Kidney tubule cell (primary cell): ENCODE measurements at regions not wholly inside any gene's neighbourhood (a gene's known extent, or its start where the extent isn't known, plus 50 kb on each side); places are given as distances from the start of the nearest gene placed in this dataset.

ENCODE experiments used
- DNase-seq: peaks from one replicate; pipeline ENCODE4 v3.0.0-alpha.2; 2018; ENCODE audit warnings: low spot score

- no peak for DNase-seq
Measured at GRCh38 chr2:225340923-225341322, 58.6 kb upstream of the NYAP2 start.

DNA sequence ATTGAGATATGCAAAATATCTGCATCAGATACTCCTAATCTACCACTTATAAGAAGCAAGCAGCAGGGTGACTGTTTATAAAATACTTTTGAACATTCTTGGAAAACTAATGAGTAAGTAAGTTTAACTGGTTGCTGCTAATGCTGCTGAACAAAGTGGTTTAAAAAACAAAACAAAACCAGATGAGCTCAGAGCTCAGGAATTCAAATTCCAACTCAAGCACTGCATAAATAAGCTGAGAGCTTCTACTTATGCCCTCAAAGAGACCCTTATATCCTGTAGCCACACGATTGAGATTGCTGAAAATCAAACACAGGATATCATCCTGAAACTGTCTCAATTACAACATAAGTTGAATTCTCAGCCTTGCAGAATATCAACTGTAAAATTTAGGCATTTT is 62.3 kb upstream of the NYAP2 start:
- peak; percentile 74 for DNase-seq

DNA sequence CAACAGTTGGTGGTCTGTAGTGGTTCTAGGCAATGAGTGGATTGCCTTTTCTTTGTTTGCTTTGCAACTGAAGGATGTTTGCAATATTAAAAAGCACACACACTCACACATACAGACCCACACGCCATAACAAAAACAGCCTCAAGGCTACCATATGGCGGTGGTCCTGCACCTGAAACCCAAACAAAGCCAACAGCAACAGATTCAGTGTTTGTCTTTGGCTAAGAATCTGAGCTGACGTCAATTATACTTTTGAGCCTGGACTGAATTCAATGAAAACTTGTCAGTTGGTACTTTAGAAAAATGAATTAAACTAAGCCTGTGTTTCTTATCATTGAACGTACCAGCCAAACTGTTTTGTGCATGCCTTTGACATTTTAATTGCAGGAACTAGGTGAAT is 65.0 kb upstream of the NYAP2 start:
- DNase-seq = no peak

DNA sequence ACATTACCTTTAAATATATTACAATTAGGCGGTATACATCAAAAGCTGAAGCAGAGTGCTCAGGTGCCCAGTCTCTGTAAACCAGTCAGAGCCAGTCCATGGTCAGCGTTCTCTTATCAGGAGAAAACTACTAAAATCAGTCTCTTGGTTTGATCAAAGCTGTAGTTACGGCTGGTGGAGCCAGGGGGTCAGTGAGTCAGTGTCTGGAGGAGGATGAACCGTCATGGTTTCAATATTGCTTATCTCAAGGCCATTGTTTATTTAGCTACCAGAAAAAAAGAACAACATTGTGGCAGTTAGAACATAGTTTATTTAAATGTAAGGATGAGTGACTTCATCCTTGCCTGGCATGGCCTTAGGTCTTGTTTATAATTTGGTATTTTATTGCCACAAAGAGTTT is 71.3 kb upstream of the NYAP2 start:
- peak; percentile 34 for DNase-seq

GRCh38 chr2:225326969-225327368 is 72.5 kb upstream of the NYAP2 start:
- DNase-seq = no peak

GRCh38 chr2:225319872-225320271 is 79.6 kb upstream of the NYAP2 start:
- DNase-seq = no peak

DNA sequence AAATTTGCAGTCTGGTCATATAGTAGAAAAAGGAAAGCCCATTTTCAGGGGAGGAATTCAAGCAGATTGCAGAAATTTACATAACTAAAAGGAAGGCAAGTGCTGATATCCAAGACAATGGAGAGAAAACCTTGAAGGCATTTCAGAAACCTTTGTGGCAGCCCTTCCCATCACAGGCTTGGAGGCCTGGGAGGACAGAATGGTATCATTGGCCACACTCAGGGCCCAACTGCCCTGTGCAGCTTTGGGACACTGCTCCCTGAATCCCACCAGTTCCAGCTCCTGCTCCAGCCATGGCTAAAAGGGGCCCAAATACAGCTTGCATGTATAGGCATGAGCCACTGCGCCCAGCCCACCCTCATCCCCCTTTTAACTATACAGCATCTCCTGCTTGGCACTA is 81.1 kb upstream of the NYAP2 start:
- no peak for DNase-seq

DNA sequence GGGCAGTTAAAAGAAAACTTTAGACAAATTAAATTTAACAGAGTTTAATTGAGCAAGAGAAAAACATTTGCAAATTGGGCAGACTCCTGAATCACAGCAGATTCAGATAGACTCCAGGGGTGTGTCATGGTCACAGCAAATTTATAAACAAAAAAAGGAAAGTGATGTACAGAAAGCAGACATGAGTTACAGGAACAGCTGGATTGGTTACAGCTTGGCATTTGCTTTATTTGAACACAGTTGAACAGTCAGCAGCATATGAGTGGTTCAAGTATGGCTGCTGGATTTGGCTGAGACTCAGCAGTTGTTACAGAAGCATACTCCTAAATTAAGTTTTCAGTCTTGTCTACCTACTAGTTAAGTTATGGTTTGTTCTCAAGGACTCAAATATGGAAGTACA is 82.3 kb upstream of the NYAP2 start:
- DNase-seq = no peak

GRCh38 chr2:225310745-225311144 is 88.8 kb upstream of the NYAP2 start:
- no peak for DNase-seq

DNA sequence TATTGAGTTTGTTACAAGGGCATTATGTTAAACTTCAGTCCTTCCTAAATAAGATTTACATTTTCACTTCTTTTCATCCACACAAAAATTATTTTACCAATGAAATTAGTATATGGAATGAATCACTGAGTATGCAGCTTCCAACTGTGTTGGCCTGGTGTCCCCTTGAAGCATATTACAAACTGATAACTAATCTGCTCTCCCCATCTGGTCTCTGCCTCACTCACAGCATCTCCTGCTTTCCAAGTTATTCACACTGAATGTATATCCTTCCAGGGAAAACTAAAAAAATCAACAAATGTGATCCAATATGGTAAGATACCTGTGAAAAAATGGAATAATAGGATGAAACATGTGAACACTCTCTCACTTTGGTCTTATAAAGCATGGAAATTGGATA is 90.0 kb upstream of the NYAP2 start:
- DNase-seq = no peak

DNA sequence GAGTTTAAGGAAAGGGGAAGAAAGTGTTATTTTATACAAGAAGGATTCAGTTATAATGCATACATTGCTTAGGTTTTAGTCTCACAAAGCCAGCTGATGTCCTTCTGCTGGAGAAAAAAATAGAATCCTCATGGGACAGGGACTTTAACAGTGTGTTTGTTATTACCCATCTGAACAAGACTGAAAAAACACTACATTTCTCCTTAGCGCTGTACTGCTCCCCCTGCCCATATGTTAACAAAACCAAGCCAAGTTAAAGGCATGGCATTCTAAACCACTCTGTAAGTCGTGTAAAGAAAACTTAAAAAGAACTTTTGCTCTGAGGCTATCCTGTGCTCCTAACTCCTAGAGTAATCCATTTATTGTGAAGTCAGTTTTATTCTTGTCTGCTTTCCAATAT is 102.6 kb upstream of the NYAP2 start:
- no peak for DNase-seq

GRCh38 chr2:225295102-225295501 is 104.4 kb upstream of the NYAP2 start:
- DNase-seq = no peak

DNA sequence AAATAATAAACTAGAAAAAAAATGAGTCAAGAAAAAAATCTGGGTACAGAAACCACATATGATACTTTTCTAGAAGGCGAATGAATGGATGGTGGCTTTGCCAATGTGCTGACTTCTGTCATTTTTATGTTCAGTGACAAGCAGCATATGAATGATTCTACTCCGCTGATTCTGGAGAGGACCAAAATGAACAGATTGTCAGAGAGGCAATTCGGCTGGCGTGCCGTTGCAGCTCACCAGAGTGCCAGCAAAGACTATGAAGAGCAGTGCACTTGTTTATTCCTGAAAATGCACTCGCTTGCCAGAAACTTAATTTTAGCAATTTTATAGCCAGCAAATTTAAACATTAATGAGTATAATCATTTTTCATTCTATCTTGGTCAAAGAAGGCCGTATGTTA is 105.9 kb upstream of the NYAP2 start:
- DNase-seq = no peak

DNA sequence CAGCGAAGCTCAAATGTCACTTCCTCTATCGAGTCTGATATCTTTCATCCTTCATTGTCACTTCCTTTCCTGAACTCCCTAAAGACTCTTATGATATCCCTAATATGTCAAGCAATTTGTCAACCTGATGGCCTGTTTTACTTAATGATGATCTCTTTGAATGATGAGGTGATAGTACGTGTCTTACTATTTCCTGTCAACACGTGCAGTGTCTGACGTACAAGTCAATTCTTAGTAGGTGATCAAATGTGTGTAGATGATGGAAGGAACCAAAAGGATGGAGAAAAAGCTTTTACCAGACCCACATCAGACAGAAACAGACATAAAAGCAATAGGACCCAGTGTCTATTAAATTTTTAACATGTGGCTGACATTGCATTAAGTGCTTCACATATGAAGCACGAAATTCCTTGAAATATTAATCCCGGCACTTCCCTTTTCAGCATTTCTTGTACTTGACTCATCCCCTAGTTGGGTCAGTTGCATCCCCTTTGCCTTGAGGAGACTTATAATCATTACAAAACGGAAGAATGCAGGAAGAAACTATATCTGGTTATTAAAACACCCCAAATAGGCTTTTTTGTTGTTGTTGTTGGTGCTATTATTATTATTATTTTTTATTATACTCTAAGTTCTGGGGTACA is 108.6 kb upstream of the NYAP2 start:
- peak; percentile 75 for DNase-seq

- no peak for DNase-seq
Measured at GRCh38 chr2:225289659-225290058, 109.9 kb upstream of the NYAP2 start.

- peak; percentile 60 for DNase-seq
Measured at GRCh38 chr2:225288986-225289385, 110.5 kb upstream of the NYAP2 start.

- peak; percentile 56 for DNase-seq
Measured at GRCh38 chr2:225282858-225283710, 116.4 kb upstream of the NYAP2 start.

GRCh38 chr2:225276207-225276606 is 123.3 kb upstream of the NYAP2 start:
- DNase-seq = no peak

- DNase-seq = no peak
Measured at GRCh38 chr2:225275443-225275842, 124.1 kb upstream of the NYAP2 start.

GRCh38 chr2:225274751-225275150 is 124.8 kb upstream of the NYAP2 start:
- peak; percentile 54 for DNase-seq

DNA sequence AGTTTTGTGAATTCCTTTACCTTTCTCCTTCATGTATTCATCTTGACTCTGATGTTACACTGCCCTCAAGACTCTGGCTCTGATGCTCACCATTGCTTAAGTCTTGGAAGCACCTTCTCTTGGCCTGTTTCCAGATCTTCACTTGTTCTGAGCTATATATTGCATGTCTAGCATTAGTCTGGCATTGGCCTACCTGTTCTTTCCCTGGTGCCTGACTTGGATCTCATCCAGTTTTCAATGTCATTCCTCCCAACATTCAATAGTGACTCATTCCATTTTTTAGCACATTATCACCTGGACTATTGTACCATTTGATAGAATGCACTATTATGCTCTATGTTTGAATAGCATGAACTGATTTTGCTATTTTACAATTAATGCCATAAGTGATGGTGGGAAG is 127.3 kb upstream of the NYAP2 start:
- peak; percentile 64 for DNase-seq

DNA sequence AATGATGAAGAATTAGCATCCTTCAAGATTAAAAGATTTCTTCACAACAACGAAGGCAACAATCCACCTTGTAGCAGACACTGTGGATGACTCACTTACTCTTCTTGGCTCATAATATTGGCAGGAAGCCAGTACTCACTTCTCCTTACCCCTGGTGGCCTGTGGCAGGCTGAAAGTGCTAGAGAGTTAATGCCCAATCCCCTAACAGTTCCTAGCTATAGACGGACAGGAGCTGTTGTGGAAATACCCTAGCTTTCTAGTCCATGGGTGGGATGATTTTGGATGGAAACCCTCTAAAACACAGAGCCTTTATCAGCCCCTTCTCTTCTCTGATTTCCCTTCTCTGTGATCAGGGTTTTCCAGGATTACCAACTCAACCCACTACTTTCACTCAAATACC is 128.6 kb upstream of the NYAP2 start:
- peak; percentile 88 for DNase-seq

DNA sequence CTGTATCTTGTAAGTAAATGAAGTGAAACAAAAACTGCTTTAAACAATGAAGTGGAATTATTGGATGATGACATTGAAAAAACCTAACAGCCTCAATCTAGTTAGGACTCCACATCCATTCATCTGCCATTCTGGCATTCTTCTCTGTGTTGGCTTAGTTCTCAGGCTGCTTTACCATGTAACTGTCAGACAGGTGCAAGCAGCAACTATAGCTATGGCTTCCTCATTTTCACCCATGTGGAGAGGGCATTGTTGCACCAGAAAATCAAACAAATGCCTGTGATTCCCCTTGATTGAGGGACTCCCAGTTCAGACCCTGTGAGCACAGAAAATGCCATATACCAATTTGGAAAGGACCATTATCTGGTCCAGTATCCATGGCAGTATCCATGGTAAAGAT is 129.5 kb upstream of the NYAP2 start:
- no peak for DNase-seq

- DNase-seq = no peak
Measured at GRCh38 chr2:225254363-225254762, 145.1 kb upstream of the NYAP2 start.
